OCI-M1 (cell line): ENCODE measurements at regions not wholly inside any gene's neighbourhood (a gene's known extent, or its start where the extent isn't known, plus 50 kb on each side); places are given as distances from the start of the nearest gene placed in this dataset.
"Not testable (repeated sequence)": the region's sequence is repeated elsewhere in the genome, so short reads cannot be mapped to it uniquely, and the experiment has no call there.

Experiments used
- DNase-seq: peaks from one replicate; lab custom pipeline; 2025; lab: John Stamatoyannopoulos, UW

- DNase-seq = no peak
Observed at GRCh38 chr3:72278349-72279067, 493.6 kb upstream of the PROK2 start.

DNA sequence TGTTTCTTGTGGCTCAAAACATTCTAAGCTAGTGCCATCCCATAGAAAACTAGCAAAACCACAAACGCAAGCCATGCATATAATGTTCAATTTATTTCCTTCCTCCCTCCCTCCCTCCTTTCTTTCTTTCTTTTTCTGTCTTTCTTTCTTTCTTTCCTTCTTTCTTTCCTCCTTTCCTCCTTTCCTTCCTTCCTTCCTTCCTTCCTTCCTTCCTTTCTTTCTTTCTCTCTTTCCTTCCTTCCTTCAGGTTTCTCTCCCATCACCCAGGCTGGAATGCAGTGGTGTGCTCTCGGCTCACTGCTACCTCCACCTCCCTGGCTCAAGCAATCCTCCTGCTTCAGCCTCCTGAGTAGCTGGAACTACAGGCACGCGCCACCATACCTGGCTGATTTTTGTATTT is 492.8 kb upstream of the PROK2 start:
- no peak for DNase-seq

DNA sequence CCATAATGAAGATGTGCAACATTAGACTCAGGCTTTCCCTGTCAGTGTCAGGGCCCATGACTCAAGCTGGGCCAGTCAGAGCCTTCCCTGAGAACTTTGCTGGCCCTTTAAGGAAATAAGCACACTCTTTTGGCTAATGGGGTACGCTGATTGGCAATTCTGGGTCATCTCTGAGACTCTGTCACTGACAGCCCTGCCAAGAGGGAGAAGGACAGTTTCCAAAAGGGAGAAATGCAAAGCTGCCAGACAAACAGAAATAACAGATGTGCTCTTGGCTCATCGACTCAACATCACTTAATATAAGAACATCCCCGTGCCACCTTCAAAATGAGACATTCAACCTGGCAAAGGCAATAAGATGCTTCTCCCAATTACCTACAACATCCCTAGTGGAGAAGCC is 491.9 kb upstream of the PROK2 start:
- DNase-seq = no peak

- DNase-seq = no peak
Observed at GRCh38 chr3:72275331-72275751, 490.4 kb upstream of the PROK2 start.

DNA sequence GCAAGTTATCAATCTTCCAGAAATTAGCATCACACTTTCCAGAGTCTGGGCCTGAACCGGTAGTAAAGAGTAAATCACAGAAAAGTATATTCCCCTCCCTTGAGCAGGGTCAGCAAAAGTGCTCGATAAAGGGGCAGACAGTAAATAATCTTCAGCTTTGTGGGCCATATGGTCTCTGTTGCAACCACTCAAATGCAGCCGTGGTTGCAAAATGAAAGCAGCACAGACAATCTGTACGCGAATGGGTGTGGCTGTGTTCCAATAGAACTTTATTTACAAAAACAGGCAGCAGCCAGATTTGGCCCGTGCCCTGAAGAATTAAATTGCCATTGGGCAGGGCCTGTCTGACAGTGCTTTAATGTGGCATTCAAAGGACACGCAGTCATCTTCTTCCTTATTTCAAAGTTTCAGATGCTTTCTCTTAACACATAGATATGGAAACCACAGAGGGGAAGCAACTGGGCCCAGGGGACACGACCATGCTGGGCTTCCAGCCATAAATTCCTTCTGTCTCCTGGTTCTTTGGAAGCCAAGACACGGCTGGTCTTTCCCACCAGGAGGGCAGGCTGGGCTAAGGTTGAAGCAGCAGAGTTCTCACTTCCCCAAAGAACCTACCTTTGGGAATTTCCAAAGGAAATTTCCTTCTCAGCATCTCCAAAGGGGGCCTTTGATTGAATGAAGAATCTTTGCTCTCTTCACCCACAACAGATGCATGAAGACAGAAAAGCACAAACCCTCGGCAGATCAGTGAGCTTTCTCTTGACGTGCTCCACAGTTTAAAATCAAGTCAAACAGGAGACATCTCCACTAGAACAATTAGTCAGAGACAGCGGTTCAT is 489.8 kb upstream of the PROK2 start:
- DNase-seq = peak; percentile 87

GRCh38 chr3:72273615-72274014 is 488.7 kb upstream of the PROK2 start:
- no peak for DNase-seq

DNA sequence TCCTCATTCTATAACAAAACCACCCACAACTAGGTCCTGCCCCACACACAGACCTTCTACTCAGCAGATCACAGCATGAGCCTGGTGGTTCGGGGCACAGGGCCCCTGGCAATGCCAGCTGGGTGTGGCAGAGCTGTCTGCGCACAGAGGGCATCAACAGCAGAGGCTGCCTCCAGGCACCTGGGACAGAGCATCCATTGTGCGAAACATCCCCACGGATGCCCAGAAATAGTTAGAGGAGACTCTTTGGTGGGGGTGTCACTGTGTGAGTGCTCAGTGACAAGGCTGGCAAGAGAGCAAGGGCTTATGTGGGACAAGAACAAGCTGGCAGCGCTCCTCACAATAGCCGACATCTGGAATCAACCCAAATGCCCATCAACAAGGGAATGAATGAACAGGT is 487.4 kb upstream of the PROK2 start:
- no peak for DNase-seq

GRCh38 chr3:72271923-72272322 is 487.0 kb upstream of the PROK2 start:
- DNase-seq = no peak

- no peak for DNase-seq
Observed at GRCh38 chr3:72271216-72271615, 486.3 kb upstream of the PROK2 start.

DNA sequence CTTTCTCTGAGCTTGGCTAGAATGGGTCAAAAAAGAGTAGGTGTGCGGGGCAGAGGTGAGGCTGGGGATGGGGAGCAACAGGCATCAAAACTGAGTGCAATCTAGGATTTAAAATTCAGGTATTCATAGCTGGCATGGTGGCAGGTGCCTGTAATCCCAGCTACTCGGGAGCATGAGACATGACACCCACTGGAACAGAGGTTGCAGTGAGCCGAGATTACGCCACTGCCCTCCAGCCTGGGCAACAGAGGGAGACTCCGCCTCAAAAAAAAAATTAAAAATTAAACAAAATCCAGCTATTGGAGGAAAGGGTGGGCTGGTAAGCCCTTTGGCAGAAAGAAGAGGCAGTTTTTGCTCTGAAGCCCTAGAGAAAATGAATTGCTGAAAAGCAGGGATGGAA is 485.8 kb upstream of the PROK2 start:
- no peak for DNase-seq

- DNase-seq = peak; percentile 92
Observed at GRCh38 chr3:72270072-72270681, 485.2 kb upstream of the PROK2 start.

DNA sequence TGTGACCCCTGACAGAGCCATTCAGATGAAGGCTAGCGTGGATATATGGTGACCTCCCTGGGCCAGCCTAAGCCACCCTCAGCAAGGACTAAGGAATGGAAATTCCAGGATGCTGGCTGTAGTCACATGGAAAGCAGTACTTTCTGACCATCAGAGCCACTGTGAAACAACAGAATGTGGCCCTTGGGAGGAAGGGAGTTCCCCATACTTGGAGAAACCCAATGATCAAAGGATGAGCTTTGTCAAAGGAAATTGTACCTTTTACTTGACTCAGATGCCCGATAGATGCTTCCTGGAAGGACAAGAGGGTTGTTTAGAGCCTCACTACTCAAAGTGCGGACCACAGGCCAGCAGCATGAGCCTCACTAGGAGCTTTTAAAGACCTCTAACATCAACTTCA is 484.5 kb upstream of the PROK2 start:
- DNase-seq = no peak

DNA sequence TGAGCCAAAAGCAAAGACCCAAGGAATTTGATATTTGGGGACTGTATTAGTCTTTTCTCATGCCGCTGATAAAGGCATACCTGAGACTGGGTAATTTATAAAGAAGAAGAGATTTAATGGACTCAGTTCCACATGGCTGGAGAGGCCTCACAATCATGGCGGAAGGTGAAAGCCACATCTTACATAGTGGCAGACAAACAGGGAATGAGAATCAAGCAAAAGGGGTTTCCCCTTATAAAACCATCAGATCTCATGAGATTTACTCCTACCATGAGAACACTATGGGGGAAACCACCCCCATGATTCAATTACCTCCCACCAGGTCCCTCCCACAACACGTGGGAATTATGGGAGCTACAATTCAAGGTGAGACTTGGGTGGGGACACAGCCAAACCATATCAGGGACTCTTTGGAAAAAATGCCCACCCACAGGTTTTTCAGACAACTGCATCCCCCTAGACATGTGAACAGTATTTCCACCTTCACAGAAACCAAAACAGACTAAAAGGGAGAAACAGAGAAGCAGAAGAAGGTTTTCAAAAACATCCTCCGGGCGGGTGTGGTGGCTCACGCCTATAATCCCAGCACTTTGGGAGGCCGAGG is 482.1 kb upstream of the PROK2 start:
- DNase-seq = not testable (repeated sequence)

GRCh38 chr3:72266016-72266370 is 481.0 kb upstream of the PROK2 start:
- peak; percentile 44 for DNase-seq

- DNase-seq = peak; percentile 62
Observed at GRCh38 chr3:72265256-72266015, 480.5 kb upstream of the PROK2 start.

- DNase-seq = no peak
Observed at GRCh38 chr3:72263223-72263990, 478.5 kb upstream of the PROK2 start.

DNA sequence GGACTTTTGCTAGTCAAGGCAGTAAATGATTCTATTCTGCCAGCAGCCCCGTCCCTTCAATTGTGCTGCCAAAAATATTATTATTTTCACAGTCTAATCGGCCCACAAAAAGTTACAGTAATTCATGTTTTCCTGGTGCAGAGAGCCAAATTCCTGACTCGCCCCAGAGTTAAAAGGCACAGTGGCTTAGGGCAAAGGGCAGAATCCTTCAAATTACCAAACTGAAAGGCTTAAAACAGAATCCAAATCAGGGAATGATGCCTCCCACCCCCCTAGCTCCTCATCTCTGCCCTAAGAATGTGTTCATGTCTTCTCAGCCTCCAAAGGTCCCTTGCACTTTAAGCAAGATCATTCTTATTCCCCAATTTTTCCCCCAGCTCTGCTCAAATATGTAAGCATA is 477.8 kb upstream of the PROK2 start:
- DNase-seq = no peak

GRCh38 chr3:72261566-72262564 is 476.9 kb upstream of the PROK2 start:
- no peak for DNase-seq

DNA sequence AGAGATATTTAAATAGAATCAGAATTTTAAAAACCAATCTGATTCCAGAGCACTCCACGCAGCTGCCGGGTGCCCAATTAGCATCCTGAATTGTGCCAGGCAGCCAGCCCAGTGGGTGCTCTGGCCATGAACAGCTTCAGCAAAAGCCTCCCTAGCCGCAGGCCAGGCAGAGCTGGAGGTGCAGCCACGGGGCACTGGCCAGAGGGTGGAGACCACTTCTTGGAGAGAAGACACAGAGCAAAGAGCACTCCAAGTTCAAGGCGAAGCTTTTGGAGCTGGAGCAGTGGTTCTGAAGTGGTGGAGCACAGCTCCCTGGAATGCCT is 475.6 kb upstream of the PROK2 start:
- DNase-seq = no peak
